HCT116 (cell line): ENCODE measurements at regions not wholly inside any gene's neighbourhood (a gene's known extent, or its start where the extent isn't known, plus 50 kb on each side); places are given as distances from the start of the nearest gene placed in this dataset.

ENCODE experiments used
- ATAC-seq: fragments of 200-7000 bp; cut with Tn5 transposase; 2 replicates; pipeline ENCODE4 v1.9.1; 2020; ENCODE audit warnings: mild to moderate bottlenecking, moderate library complexity
- BruUV-seq: library from RNA; stranded (reverse); fragments of 400-500 nt; replicated peaks from 2 replicates; lab custom pipeline; 2021; lab: Mats Ljungman, UMichigan
- CTCF ChIA-PET: fragments of 300-600 bp; sonication (Branson Sonifier 250); formaldehyde crosslinking; loops from one replicate; lab custom pipeline; 2021; ENCODE audit warnings: antibody characterized with exemption; lab: Charles Lee
- POLR2A ChIA-PET: fragments of 300-600, 350-600 bp; sonication (Branson Sonifier 250); formaldehyde crosslinking; loops from one replicate; lab custom pipeline; 2021; ENCODE audit warnings: antibody characterized with exemption; lab: Charles Lee
- RAD21 ChIA-PET, 2 experiments: fragments of 300-600 bp; sonication (Branson Sonifier 250); formaldehyde crosslinking; loops; one replicate each; lab custom pipeline; 2023; ENCODE audit warnings: low total read pairs in 2 of 2; ENCODE audit not compliant: uncharacterized antibody in 2 of 2, unreplicated experiment in 2 of 2, low non-redundant PET in 1 of 2; lab: Charles Lee
- DNase-seq: peaks from one replicate; pipeline ENCODE4 v3.0.0-alpha.2; 2010; ENCODE audit warnings: low read depth, low spot score
- H2AFZ ChIP-seq: fragments of 200-600 bp; shearing (Covaris generic), sonication (generic); 2 replicates; pipeline ENCODE4 v1.6.1; 2017; ENCODE audit warnings: low read depth, mixed run types, mixed read lengths, antibody characterized with exemption, low read length; ENCODE audit not compliant: poor library complexity, severe bottlenecking
- H3K27ac ChIP-seq: 2 replicates; pipeline ENCODE4 v1.5.1; 2012; ENCODE audit warnings: low read depth, low read length
- H3K27me3 ChIP-seq: fragments of 200-600 bp; sonication (generic); 2 replicates; pipeline ENCODE4 v1.6.1; 2016; ENCODE audit warnings: mixed run types, low read length, mixed read lengths; ENCODE audit not compliant: insufficient read depth
- H3K36me3 ChIP-seq, 2 experiments: fragments of 200-500 bp in 1 of 2; fragments of 200-600 bp in 1 of 2; sonication (Bioruptor generic) in 1 of 2; sonication (generic) in 1 of 2; 2 replicates each; pipeline versions ENCODE4 v1.5.1 to v1.6.1; 2014 to 2016; ENCODE audit warnings: low read length in 2 of 2, inconsistent platforms in 1 of 2, mixed read lengths in 1 of 2, mixed run types in 1 of 2; ENCODE audit not compliant: insufficient read depth in 2 of 2, control insufficient read depth in 1 of 2
- H3K4me1 ChIP-seq, 2 experiments: fragments of 200-600 bp in 1 of 2; sonication (generic) in 1 of 2; 2 replicates each; pipeline versions ENCODE4 v1.5.1 to v1.6.1; 2012 to 2017; ENCODE audit warnings: low read length in 2 of 2, inconsistent platforms in 1 of 2, mild to moderate bottlenecking in 1 of 2, mixed read lengths in 1 of 2, mixed run types in 1 of 2, moderate library complexity in 1 of 2; ENCODE audit not compliant: insufficient read depth in 2 of 2, control insufficient read depth in 1 of 2
- H3K4me2 ChIP-seq: fragments of 200-600 bp; sonication (generic); 2 replicates; pipeline ENCODE4 v1.6.1; 2017; ENCODE audit warnings: mixed run types, low read length, mixed read lengths
- H3K4me3 ChIP-seq, 2 experiments: fragments of 200-600 bp in 1 of 2; sonication (generic) in 1 of 2; replicated peaks in 1 of 2; 2 replicates each; pipeline ENCODE4 v1.5.1; 2011 to 2016; ENCODE audit warnings: low read length in 2 of 2, control low read depth in 1 of 2, low read depth in 1 of 2, mild to moderate bottlenecking in 1 of 2, mixed read lengths in 1 of 2, mixed run types in 1 of 2
- H3K79me2 ChIP-seq: fragments of 200-600 bp; sonication (generic); 2 replicates; pipeline ENCODE4 v1.6.1; 2017; ENCODE audit warnings: mild to moderate bottlenecking, mixed run types, low read length, moderate library complexity, mixed read lengths; ENCODE audit not compliant: insufficient read depth
- H3K9ac ChIP-seq: fragments of 200-600 bp; sonication (generic); 2 replicates; pipeline ENCODE4 v1.6.1; 2016; ENCODE audit warnings: low read length, mixed read lengths
- H3K9me2 ChIP-seq: fragments of 200-600 bp; sonication (generic), shearing (Covaris generic); 2 replicates; pipeline ENCODE4 v1.6.1; 2017; ENCODE audit warnings: mixed run types, mild to moderate bottlenecking, moderate library complexity; ENCODE audit not compliant: insufficient read depth
- H3K9me3 ChIP-seq, 2 experiments: fragments of 200-500 bp in 1 of 2; fragments of 200-600 bp in 1 of 2; sonication (Bioruptor generic) in 1 of 2; sonication (generic) in 1 of 2; 2 replicates each; pipeline ENCODE4 v1.6.1; 2014 to 2017; ENCODE audit warnings: low read length in 2 of 2, mixed read lengths in 2 of 2, inconsistent platforms in 1 of 2, low read depth in 1 of 2, mild to moderate bottlenecking in 1 of 2, mixed run types in 1 of 2, moderate library complexity in 1 of 2; ENCODE audit not compliant: control insufficient read depth in 1 of 2, insufficient read depth in 1 of 2
- H4K20me1 ChIP-seq: fragments of 200-600 bp; sonication (generic), shearing (Covaris generic); 2 replicates; pipeline ENCODE4 v1.6.1; 2017; ENCODE audit warnings: mixed run types, mild to moderate bottlenecking, moderate library complexity; ENCODE audit not compliant: insufficient read depth
- CBX3 ChIP-seq: IDR thresholded peaks from 2 replicates; pipeline ENCODE4 v1.6.1; 2012; ENCODE audit warnings: low read depth
- CEBPB ChIP-seq: IDR thresholded peaks from 2 replicates; pipeline ENCODE4 v1.6.1; 2012; ENCODE audit warnings: low read depth
- ELF1 ChIP-seq: IDR thresholded peaks from 2 replicates; pipeline ENCODE4 v1.6.1; 2012; ENCODE audit warnings: low read depth, borderline replicate concordance
- EZH2 ChIP-seq: fragments of 200-600 bp; sonication (generic); IDR thresholded peaks from 2 replicates; pipeline ENCODE4 v1.6.1; 2017; ENCODE audit warnings: antibody characterized with exemption, mixed run types
- JUND ChIP-seq: IDR thresholded peaks from 2 replicates; pipeline ENCODE4 v1.6.1; 2012
- POLR2A ChIP-seq: IDR thresholded peaks from 2 replicates; pipeline ENCODE4 v1.7.0; 2011; ENCODE audit warnings: borderline replicate concordance; ENCODE audit not compliant: insufficient read depth, insufficient read length; ENCODE audit errors: extremely low read depth
- POLR2AphosphoS5 ChIP-seq: IDR thresholded peaks from 2 replicates; pipeline ENCODE4 v1.6.1; 2011; ENCODE audit warnings: mild to moderate bottlenecking, low read depth, low read length, moderate library complexity
- RAD21 ChIP-seq: IDR thresholded peaks from 2 replicates; pipeline ENCODE4 v1.6.1; 2012; ENCODE audit warnings: low read depth, mild to moderate bottlenecking
- SIN3A ChIP-seq: IDR thresholded peaks from 2 replicates; pipeline ENCODE4 v1.6.1; 2012; ENCODE audit warnings: low read depth
- SP1 ChIP-seq: IDR thresholded peaks from 2 replicates; pipeline ENCODE4 v1.6.1; 2012; ENCODE audit warnings: low read depth
- SRF ChIP-seq: IDR thresholded peaks from 2 replicates; pipeline ENCODE4 v1.6.1; 2012; ENCODE audit warnings: low read depth
- TCF7L2 ChIP-seq: IDR thresholded peaks from 2 replicates; pipeline ENCODE4 v1.7.0; 2011; ENCODE audit warnings: borderline replicate concordance, inconsistent platforms; ENCODE audit not compliant: insufficient read depth, insufficient read length; ENCODE audit errors: extremely low read depth
- ZFX ChIP-seq: fragments of 450-650 bp; IDR thresholded peaks from 2 replicates; pipeline ENCODE4 v1.6.1; 2017
- ZNF274 ChIP-seq: fragments of 200-500 bp; sonication (Bioruptor generic); IDR thresholded peaks from 2 replicates; pipeline ENCODE4 v1.6.1; 2014; ENCODE audit warnings: mild to moderate bottlenecking, low read depth, low read length, inconsistent platforms
- intact Hi-C: fragments of 100-400 bp; cut with micrococcal nuclease; formaldehyde crosslinking; loops from 2 replicates; pipeline ENCODE4 v1.10.0; 2022
- TF ChIP-seq, protein P1 (sequence below): IDR thresholded peaks from 2 replicates; pipeline ENCODE4 v1.6.1; 2011; ENCODE audit warnings: mild to moderate bottlenecking, low read length, moderate library complexity; ENCODE audit not compliant: insufficient replicate concordance; ENCODE audit errors: extremely low read depth
- TF ChIP-seq, protein P2 (sequence below), 3 experiments: fragments of 200-600 bp in 1 of 3; sonication (generic) in 1 of 3; IDR thresholded peaks in 2 of 3; conservative IDR thresholded peaks in 1 of 3; 2 replicates each; pipeline ENCODE4 v1.5.1; 2012 to 2017; ENCODE audit warnings: low read depth in 2 of 3, low read length in 2 of 3, antibody characterized with exemption in 1 of 3, borderline replicate concordance in 1 of 3, control low read depth in 1 of 3, mild to moderate bottlenecking in 1 of 3, mixed read lengths in 1 of 3, mixed run types in 1 of 3, moderate library complexity in 1 of 3; ENCODE audit not compliant: insufficient read depth in 1 of 3
- TF ChIP-seq, protein P3 (sequence below): IDR thresholded peaks from 2 replicates; pipeline ENCODE4 v1.6.1; 2012
- TF ChIP-seq, protein P4 (sequence below): IDR thresholded peaks from 2 replicates; pipeline ENCODE4 v1.6.1; 2012
- TF ChIP-seq, protein P5 (sequence below): IDR thresholded peaks from 2 replicates; pipeline ENCODE4 v1.6.1; 2012; ENCODE audit warnings: low read depth

DNA sequence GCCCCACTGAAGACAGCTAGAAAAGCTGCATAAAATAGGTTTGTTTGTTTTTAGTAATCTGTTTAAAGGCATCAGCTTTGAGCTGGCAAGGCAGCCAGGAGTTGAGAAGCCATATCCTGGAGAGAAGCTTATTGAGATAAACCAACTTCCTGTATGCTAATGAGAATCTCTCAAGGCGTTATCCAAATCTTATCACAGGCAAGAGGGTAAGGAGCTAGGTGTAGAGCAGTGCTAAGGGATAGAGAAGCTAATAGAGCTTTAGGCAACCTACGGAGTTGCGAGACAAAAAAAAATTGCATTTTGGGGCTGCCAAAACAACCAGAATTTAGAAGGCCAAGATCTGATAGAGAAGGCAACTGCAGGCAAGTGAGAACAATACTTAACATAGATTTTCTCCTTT lies 641.6 kb downstream of the SH2D4B start:
- RAD21 ChIA-PET: no interaction called here
- intact Hi-C loops: no loop called here
- Histone ChIP-seq H3K9me3 (peaks cover 3 to 8% of the 10 kb centered on the region in 2 experiments; a peak in 3 of 4 replicates), H3K9me2 (no peaks in the 10 kb centered on the region), H3K4me2 (no peak overlapping the region), H3K27ac (no peak overlapping the region), H3K4me1 (no peaks in the 10 kb centered on the region), H3K79me2 (no peaks in the 10 kb centered on the region), H3K27me3 (no peaks in the 10 kb centered on the region), H2AFZ (no peak overlapping the region), H3K4me3 (no peak overlapping the region), H3K9ac (no peak overlapping the region), H4K20me1 (no peaks in the 10 kb centered on the region), H3K36me3 (no peaks in the 10 kb centered on the region)
- ATAC-seq (no peak), DNase-seq (no peak)
- no TSS peak for BruUV-seq
- CTCF ChIA-PET: interaction anchor here (1.2 kb wide), 1 partner anchor 10 kb away, joined by 4 read pairs; no protein-coding TSS in a partner anchor
- POLR2A ChIA-PET: no interaction called here
- TF ChIP-seq RAD21 (no peak), ELF1 (no peak), POLR2A (no peak), SIN3A (no peak), CEBPB (no peak), CBX3 (no peak), SP1 (no peak), EZH2 (no peak), POLR2AphosphoS5 (no peak), TCF7L2 (no peak), JUND (no peak), SRF (no peak), ZFX (no peak), ZNF274 (no peak)
- TF ChIP-seq, protein P1, sequence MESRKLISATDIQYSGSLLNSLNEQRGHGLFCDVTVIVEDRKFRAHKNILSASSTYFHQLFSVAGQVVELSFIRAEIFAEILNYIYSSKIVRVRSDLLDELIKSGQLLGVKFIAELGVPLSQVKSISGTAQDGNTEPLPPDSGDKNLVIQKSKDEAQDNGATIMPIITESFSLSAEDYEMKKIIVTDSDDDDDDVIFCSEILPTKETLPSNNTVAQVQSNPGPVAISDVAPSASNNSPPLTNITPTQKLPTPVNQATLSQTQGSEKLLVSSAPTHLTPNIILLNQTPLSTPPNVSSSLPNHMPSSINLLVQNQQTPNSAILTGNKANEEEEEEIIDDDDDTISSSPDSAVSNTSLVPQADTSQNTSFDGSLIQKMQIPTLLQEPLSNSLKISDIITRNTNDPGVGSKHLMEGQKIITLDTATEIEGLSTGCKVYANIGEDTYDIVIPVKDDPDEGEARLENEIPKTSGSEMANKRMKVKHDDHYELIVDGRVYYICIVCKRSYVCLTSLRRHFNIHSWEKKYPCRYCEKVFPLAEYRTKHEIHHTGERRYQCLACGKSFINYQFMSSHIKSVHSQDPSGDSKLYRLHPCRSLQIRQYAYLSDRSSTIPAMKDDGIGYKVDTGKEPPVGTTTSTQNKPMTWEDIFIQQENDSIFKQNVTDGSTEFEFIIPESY: no peak
- TF ChIP-seq, protein P2, sequence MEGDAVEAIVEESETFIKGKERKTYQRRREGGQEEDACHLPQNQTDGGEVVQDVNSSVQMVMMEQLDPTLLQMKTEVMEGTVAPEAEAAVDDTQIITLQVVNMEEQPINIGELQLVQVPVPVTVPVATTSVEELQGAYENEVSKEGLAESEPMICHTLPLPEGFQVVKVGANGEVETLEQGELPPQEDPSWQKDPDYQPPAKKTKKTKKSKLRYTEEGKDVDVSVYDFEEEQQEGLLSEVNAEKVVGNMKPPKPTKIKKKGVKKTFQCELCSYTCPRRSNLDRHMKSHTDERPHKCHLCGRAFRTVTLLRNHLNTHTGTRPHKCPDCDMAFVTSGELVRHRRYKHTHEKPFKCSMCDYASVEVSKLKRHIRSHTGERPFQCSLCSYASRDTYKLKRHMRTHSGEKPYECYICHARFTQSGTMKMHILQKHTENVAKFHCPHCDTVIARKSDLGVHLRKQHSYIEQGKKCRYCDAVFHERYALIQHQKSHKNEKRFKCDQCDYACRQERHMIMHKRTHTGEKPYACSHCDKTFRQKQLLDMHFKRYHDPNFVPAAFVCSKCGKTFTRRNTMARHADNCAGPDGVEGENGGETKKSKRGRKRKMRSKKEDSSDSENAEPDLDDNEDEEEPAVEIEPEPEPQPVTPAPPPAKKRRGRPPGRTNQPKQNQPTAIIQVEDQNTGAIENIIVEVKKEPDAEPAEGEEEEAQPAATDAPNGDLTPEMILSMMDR (IDR thresholded peaks at IDR 0.05 in 2 of 3, conservative IDR thresholded peaks at IDR 0.05 in 1 of 3; ENCODE audit: borderline replicate concordance in 1 of 3, insufficient read depth in 1 of 3, low read depth in 2 of 3, low read length in 2 of 3): no peak
- TF ChIP-seq, protein P3, sequence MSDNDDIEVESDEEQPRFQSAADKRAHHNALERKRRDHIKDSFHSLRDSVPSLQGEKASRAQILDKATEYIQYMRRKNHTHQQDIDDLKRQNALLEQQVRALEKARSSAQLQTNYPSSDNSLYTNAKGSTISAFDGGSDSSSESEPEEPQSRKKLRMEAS: no peak
- TF ChIP-seq, protein P4, sequence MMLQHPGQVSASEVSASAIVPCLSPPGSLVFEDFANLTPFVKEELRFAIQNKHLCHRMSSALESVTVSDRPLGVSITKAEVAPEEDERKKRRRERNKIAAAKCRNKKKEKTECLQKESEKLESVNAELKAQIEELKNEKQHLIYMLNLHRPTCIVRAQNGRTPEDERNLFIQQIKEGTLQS: no peak
- TF ChIP-seq, protein P5, sequence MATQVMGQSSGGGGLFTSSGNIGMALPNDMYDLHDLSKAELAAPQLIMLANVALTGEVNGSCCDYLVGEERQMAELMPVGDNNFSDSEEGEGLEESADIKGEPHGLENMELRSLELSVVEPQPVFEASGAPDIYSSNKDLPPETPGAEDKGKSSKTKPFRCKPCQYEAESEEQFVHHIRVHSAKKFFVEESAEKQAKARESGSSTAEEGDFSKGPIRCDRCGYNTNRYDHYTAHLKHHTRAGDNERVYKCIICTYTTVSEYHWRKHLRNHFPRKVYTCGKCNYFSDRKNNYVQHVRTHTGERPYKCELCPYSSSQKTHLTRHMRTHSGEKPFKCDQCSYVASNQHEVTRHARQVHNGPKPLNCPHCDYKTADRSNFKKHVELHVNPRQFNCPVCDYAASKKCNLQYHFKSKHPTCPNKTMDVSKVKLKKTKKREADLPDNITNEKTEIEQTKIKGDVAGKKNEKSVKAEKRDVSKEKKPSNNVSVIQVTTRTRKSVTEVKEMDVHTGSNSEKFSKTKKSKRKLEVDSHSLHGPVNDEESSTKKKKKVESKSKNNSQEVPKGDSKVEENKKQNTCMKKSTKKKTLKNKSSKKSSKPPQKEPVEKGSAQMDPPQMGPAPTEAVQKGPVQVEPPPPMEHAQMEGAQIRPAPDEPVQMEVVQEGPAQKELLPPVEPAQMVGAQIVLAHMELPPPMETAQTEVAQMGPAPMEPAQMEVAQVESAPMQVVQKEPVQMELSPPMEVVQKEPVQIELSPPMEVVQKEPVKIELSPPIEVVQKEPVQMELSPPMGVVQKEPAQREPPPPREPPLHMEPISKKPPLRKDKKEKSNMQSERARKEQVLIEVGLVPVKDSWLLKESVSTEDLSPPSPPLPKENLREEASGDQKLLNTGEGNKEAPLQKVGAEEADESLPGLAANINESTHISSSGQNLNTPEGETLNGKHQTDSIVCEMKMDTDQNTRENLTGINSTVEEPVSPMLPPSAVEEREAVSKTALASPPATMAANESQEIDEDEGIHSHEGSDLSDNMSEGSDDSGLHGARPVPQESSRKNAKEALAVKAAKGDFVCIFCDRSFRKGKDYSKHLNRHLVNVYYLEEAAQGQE: no peak
